Ovary (tissue), 7 donors: ENCODE measurements at regions not wholly inside any gene's neighbourhood (a gene's known extent, or its start where the extent isn't known, plus 50 kb on each side); places are given as distances from the start of the nearest gene placed in this dataset.

ENCODE experiments used
- DNase-seq, 5 donors: peaks; one replicate each; pipeline ENCODE4 v3.0.0-alpha.2; 2019 to 2020
- H3K27ac ChIP-seq, 2 donors: fragments of 200-600 bp; one replicate each; pipeline versions ENCODE4 v1.5.1 to v1.8.0; 2019 to 2022
- H3K27me3 ChIP-seq: fragments of 200-600 bp; one replicate; pipeline ENCODE4 v1.8.0; 2022
- H3K36me3 ChIP-seq: fragments of 200-600 bp; sonication (generic); one replicate; pipeline ENCODE4 v1.5.1; 2019
- H3K4me1 ChIP-seq: one replicate; pipeline ENCODE4 v1.8.1; 2013; ENCODE audit warnings: mild to moderate bottlenecking, moderate library complexity; ENCODE audit not compliant: insufficient read depth
- H3K4me3 ChIP-seq: fragments of 200-600 bp; sonication (generic); one replicate; pipeline ENCODE4 v1.5.1; 2017
- H3K9me3 ChIP-seq, 2 donors: fragments of 200-600 bp in 1 of 2; sonication (generic) in 1 of 2; one replicate each; pipeline versions ENCODE4 v1.5.1 to v1.8.1; 2013 to 2019; ENCODE audit warnings: mild to moderate bottlenecking in 1 of 2, moderate library complexity in 1 of 2
- EP300 ChIP-seq: sonication (generic); formaldehyde crosslinking; IDR thresholded peaks from one replicate; pipeline ENCODE4 v1.6.1; 2017; ENCODE audit warnings: antibody characterized with exemption
- POLR2A ChIP-seq: fragments of 450-650 bp; IDR thresholded peaks from one replicate; pipeline ENCODE4 v1.6.1; 2017; ENCODE audit warnings: antibody characterized with exemption, mild to moderate bottlenecking, moderate library complexity
- WGBS, 3 donors: extraction: QIAGEN DNeasy Blood & Tissue Kit in 1 of 3; methylation state at CpG; one replicate each; pipeline versions ENCODE4 v1.1.5 to v1.1.7; 2013 to 2017; 5-methylcytosine and 5-hydroxymethylcytosine counted together
- intact Hi-C, 4 donors: fragments of 100-400 bp; cut with DNase I; formaldehyde crosslinking; loops; one replicate each; pipeline versions ENCODE4 v1.11.0 to v1.15.1; 2022 to 2023
- TF ChIP-seq, protein P1 (sequence below), 3 donors: fragments of 450-650 bp in 2 of 3; fragments of 200-600 bp in 1 of 3; IDR thresholded peaks; one replicate each; pipeline versions ENCODE4 v1.5.1 to v1.8.0; 2016 to 2022; ENCODE audit warnings: antibody characterized with exemption in 3 of 3, mild to moderate bottlenecking in 1 of 3
- donor health status: DM: no; HTN: no; CAD: no; lungs with moderate emphysema.
- donor health status: DM: no; HTN: no; CAD: no.
- donor health status: Bipolar disorder and iron deficiency.
- donor health status: DM: no; HTN: no; CAD: no.
- donor health status: DM: yes; HTN: yes; CAD: no.

DNA sequence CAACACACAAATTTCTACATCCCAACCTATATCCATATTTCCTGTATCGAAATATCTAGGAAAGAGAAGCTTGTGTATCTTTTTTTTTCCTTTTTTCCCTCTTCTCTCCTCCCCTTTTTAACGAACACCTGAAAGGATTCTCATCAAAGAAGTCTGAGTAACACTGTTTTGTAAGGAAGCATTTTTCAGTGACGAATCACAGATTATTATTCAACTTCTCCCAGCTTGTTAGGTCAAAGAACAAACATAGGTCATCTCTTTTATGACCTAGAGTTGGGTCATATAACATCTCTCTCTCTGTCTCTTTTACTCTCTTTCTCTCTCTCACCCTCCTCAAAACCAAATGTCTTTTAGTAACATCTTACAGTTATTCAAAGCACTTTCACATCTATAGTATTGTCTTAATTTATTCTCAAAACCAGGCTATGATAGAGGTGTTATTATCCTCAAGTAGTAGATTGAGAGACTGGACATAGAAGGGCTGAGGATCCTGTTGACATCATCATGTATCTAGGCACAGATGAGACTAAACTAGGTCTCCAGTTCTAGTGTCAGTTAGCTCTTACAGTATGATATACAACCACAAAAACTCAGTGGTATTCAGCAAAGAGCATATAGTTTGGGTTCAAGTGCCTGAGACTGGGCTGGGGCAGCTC, 80.1 kb upstream of the SPOPL start:
- intact Hi-C loops, result no loop called here
- no peaks in the 10 kb centered on the region for H3K4me1 ChIP-seq
- no peaks in the 10 kb centered on the region for H3K9me3 ChIP-seq
- H3K4me3 ChIP-seq, result no peak overlapping the region
- TF ChIP-seq POLR2A, result no peak
- no peak for TF ChIP-seq EP300
- TF ChIP-seq, protein P1, sequence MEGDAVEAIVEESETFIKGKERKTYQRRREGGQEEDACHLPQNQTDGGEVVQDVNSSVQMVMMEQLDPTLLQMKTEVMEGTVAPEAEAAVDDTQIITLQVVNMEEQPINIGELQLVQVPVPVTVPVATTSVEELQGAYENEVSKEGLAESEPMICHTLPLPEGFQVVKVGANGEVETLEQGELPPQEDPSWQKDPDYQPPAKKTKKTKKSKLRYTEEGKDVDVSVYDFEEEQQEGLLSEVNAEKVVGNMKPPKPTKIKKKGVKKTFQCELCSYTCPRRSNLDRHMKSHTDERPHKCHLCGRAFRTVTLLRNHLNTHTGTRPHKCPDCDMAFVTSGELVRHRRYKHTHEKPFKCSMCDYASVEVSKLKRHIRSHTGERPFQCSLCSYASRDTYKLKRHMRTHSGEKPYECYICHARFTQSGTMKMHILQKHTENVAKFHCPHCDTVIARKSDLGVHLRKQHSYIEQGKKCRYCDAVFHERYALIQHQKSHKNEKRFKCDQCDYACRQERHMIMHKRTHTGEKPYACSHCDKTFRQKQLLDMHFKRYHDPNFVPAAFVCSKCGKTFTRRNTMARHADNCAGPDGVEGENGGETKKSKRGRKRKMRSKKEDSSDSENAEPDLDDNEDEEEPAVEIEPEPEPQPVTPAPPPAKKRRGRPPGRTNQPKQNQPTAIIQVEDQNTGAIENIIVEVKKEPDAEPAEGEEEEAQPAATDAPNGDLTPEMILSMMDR (IDR thresholded peaks at IDR 0.05), result no peak
- no peak overlapping the region for H3K27ac ChIP-seq
- H3K36me3 ChIP-seq, result no peaks in the 10 kb centered on the region
- no peak for DNase-seq
- 73 to 80% (median 76%) methylated on average over 3 of the region's 3 CpGs for WGBS, 3 donors
- no peaks in the 10 kb centered on the region for H3K27me3 ChIP-seq

DNA sequence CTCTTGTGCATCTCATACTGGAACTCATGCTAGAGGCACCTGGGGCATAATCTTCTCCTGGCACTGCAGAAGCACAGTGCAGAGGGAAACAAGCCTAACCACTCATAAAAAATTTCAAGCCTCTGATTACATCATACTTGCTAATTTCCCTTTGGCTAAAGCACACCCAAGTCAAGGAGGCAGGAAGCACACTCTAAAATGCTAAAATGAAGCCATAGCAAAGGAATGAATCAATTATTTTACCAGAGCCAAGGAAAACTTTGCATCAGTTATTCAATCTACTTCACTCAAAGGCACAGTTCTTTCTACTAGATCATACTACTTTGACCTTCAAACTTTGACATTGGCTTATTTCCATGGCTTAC, 79.6 kb upstream of the SPOPL start:
- DNase-seq, result no peak
- TF ChIP-seq POLR2A (no peak), EP300 (no peak)
- TF ChIP-seq, protein P1 (IDR thresholded peaks at IDR 0.05), result no peak
- intact Hi-C loops, result no loop called here
- Histone ChIP-seq H3K4me1 (no peaks in the 10 kb centered on the region), H3K27ac (no peak overlapping the region), H3K36me3 (no peaks in the 10 kb centered on the region), H3K27me3 (no peaks in the 10 kb centered on the region), H3K9me3 (no peaks in the 10 kb centered on the region), H3K4me3 (no peak overlapping the region)

DNA sequence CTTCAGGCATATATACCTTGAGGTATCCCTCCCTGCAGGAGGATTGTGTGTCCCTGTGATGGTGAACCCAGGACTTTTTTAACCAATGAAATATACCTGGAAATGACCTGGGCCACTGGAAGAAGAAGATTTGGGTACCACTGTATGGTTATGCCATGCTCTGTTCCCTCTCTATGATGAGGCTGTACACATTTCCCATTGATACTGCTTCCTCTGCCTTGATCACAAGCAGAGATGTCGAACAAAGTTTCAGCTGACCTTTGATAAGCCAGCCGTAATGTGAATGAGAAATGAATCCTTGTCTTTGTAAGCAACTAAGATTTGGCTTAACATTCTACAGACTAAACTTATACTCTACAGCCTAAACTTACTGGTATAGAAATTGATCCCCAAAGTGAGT, 78.4 kb upstream of the SPOPL start:
- no peaks in the 10 kb centered on the region for H3K4me1 ChIP-seq
- H3K9me3 ChIP-seq, result no peaks in the 10 kb centered on the region
- 90 to 97% (median 95%) methylated on average over 2 of the region's 2 CpGs for WGBS, 3 donors
- H3K4me3 ChIP-seq, result no peak overlapping the region
- TF ChIP-seq, protein P1 (IDR thresholded peaks at IDR 0.05), result no peak
- TF ChIP-seq POLR2A, result no peak
- TF ChIP-seq EP300, result no peak
- no peaks in the 10 kb centered on the region for H3K27me3 ChIP-seq
- H3K36me3 ChIP-seq, result no peaks in the 10 kb centered on the region
- no peak for DNase-seq
- intact Hi-C loops, result no loop called here
- H3K27ac ChIP-seq, result no peak overlapping the region

DNA sequence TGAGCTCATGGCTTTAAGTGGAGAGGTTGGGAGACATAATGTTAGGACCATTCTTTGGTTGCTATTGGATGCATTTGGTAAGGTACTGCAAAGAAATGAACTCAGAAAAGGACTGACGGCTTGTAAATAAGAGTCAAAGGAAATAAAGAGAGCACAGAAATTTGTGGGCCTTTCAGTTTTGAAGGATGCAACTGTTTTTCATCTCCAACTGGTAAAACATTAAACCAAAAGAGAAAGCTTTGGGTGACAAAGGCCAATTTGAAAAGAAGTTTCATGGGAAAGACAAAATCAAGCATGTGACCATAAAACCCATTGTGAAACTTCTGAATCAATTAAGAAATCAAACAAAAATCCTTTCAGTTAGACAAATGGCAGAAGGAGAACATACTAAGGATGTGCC, 77.8 kb upstream of the SPOPL start:
- no peak for DNase-seq
- Histone ChIP-seq H3K27me3 (no peaks in the 10 kb centered on the region), H3K36me3 (no peaks in the 10 kb centered on the region), H3K4me3 (no peak overlapping the region), H3K27ac (no peak overlapping the region), H3K9me3 (no peaks in the 10 kb centered on the region), H3K4me1 (no peaks in the 10 kb centered on the region)
- no peak for TF ChIP-seq POLR2A
- TF ChIP-seq EP300, result no peak
- TF ChIP-seq, protein P1 (IDR thresholded peaks at IDR 0.05), result no peak
- intact Hi-C loops, result no loop called here
- 95 to 100% (median 97%) methylated on average over 1 of the region's 1 CpG for WGBS, 3 donors
